Activated CD4-positive, alpha-beta T cell treated with anti-CD3 and anti-CD28 coated beads for 1 hour (primary cell): ENCODE measurements at regions not wholly inside any gene's neighbourhood (a gene's known extent, or its start where the extent isn't known, plus 50 kb on each side); places are given as distances from the start of the nearest gene placed in this dataset.

ENCODE experiments used
- DNase-seq: peaks from one replicate; pipeline ENCODE4 v3.0.0-alpha.2; 2020

DNA sequence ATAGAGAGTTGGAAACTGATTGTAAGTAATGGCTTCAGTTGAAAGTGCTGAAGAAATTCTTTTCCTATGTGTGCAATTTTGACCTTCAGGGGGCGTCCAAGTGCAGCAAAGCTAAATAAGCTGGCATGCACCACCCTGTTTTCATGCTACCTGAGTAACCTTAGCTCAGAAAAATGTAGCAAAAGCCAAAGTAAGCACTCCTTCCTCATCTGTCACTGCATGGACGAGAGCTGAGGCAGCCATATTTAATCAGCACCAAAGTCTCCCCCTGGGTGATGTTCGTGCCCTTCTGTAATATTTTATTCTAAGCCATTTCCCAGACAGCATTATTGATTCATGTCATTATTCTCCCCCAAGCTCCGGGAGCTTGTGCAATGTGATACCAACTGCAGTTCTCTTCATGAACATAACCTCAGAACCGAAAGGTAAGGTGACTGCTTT is 123.1 kb downstream of the RPS12 start:
- DNase-seq: no peak

DNA sequence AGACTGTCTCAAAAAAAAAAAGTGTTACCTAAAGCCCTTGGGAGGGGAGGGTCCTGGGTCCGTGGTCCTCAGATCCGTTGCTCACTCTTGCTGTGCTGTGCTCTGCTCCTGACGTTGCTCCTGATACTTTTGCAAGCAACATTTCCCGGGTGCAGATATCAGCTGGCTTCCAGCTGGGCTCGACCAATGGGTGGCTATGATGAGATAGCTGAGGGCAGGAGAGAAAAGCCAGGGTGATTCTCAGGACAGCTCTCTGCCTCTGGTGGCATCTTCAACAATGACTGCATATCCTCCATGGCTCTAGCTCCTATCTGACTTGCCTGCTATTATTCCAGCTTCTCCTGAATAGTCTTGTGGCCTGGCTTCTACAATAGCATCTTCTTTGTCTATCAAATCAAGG is 134.5 kb downstream of the RPS12 start:
- no peak for DNase-seq

DNA sequence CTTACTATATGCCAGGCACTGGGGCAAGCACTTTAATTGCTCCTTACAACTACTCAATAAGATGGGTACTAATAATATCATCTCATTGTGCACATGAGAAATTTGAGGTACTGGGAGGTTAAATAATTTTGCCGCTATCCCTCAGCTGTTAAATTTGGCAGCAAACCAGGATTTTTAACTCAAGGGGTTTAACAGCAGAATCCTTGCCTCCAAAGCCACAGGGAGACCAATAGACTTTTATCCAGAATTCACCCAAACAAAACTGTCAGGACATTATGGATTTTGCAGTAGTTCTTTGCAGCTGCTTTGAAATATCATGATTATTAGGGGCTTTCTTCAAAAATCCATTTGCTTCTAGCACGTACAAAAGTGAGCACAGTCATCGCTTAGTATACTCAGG is 136.2 kb downstream of the RPS12 start:
- no peak for DNase-seq

DNA sequence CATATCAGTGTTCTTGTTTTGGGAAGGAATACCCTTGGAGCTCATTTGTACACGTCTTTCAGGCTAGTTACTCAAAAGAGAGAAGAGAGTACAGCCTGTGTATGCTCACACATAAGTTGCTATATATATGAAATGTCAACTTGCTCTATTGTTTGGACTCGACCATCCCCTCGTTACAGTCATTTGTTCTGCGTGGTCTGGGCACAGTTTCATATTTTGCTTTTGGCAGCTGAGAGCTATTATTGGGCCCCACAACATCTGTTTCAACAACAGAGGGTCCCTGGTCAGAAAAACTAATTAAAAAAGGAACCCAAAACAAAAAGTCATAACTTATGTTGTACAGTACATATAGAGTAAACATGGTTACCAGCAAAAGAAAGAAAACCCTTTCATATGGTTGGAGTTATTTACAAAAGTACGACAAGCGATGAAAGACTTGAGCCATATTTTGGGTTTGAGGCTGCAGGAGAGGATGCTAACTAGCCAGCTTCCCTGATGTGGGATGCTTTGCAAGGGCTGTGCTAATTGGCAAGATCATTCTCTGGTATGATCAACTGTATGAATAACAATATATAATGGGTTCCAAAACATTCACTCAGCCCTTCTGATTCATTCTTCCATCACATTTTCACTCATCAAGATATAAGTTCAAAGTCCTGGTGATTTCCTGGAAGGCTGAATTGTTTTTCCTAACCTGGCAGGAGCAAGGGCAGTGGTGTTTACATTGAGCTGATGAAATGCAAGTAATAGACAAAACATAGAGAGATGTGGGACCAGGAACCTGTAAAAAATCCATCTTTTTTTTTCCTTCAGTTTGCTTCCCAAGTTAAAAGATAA is 137.9 kb downstream of the RPS12 start:
- DNase-seq: no peak

DNA sequence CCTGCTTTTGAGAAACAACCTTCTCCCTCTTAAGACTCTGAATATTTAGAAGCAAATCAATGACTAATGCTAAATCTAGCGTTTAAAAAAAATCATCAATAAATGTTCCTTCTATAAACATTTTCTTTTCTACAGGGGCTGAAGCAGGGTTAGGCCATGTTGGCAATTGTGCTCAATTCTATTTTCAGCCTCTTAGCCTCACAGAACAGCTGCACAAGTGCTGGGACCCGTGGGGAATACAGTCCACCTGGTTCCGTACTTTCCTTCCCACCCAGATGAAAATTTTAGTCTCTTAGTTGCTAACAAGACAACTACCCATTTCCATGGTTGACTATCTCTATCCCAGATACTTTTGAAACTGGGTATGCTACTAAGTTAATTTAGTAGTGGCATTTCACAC is 138.6 kb downstream of the RPS12 start:
- no peak for DNase-seq

DNA sequence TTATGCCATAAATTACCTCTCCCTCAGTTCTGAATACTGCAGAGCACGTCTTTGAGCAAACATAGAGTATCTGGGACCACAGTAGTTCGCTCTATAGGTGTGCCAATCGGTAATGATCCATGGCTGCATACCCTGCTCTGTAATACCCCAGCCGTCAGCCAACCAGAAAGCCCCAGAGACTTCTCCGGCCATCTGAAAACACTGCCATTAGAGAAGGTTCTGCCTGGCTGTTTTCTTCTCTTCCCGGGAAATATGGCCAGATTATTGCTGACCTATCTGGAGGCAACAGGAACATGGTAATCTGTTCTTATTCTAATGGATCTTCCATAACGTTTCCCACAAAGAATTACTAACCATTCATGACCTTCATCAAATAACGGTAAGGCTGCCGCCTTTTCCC is 139.9 kb downstream of the RPS12 start:
- DNase-seq: no peak

DNA sequence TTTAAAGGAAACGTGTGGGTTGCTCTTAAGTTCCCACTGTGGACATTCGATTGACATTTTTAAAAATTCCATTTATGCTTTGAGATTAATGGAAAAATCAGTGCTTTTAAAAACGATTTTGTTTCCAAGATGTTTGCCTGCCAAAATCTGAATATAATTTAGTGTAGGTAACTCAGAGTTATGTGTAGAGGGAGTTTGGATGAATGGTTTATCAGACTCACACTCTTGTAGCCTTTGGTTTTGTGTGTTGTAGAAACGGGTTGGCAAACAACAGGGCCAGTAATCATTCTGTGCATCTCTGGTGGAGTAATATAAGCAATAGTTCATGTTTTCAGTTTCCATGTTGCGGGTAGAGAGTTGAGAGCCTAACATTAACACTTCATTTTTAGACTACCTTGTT is 140.6 kb downstream of the RPS12 start:
- DNase-seq: no peak

DNA sequence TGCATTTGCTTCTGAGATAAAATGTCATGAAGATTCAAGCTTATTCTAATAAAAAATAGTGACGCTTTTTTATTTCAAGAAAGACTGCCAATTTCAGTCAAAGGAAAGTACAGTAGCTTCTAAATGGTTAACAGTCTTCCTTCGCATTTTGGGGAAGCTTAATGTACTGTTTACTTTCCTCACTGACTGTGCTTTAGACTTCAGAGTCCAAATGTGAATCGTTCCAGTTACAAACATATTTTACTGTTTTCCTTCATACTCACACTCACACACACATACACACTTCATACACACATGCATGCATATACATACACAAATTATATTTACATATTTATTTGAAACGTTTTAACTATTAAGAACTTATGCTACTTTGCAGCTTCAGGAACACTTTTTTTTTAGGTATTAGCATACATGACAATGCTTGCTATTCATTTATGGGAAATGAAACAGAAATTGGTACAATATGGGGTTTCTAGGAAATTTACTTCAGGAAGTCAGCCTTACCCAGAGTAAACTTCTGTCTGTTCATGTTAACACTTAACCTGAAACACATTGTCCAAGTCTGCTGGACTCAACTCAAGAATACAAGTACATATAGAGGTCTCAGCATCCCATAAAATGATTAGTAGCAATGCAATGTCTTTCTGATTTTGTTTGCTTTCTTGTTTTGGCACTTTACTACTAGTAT is 145.4 kb downstream of the RPS12 start:
- no peak for DNase-seq

DNA sequence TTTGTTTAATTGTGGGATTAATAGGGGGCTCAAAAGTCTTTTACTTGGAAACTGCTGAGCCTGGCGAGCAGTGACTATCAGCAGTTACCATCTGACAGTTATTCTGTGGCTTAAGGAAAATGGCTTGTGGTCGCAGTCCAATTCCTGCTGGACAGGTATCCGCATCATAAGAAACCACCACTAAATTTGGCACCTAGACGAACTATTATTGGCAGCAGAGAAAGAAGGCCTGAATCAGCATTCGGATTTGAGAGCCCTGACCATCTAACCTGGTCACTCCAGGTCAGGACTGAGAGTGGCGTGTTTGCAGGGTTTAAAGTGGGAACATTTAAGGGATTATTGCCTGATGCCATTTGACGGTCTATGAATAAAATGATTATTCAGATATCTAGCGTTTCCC is 146.4 kb downstream of the RPS12 start:
- DNase-seq: no peak

DNA sequence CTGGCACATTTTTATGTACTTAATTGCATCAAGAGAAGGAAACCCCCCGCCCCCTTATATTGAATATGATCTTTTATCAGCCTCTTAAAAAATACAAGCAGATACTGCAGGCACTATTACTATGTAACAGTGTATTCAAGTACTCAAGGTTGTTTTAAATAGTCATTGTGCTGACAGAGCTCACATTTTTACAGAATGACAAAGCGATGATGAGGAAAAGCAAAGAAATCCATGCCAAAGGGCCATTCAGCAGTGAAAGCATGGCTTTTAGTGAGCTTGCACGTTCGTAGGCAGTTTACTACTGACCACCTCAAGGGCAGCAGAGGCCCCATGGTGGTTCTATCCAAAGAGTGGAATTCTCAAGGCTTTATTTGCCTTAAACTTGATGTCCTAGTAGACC is 146.8 kb downstream of the RPS12 start:
- DNase-seq: no peak

DNA sequence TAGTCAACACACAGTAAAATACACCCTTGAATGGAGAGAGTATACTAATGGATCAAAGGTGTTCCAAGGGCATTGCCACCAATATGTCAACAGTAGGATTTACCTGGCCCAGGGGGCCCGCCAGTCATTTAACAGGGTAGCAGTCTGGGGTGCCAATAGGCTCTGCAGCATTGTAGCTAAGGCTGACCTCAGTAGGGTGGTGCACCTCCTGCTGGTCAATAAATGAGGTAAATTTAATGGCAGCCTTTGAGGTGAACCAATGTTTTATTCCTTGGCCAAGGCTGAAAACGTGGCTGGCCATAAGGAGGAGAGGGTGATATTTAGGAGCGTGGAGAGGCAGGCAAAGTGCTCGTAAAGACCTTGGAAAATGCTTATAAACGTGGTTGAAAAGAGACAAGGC is 147.2 kb downstream of the RPS12 start:
- no peak for DNase-seq

DNA sequence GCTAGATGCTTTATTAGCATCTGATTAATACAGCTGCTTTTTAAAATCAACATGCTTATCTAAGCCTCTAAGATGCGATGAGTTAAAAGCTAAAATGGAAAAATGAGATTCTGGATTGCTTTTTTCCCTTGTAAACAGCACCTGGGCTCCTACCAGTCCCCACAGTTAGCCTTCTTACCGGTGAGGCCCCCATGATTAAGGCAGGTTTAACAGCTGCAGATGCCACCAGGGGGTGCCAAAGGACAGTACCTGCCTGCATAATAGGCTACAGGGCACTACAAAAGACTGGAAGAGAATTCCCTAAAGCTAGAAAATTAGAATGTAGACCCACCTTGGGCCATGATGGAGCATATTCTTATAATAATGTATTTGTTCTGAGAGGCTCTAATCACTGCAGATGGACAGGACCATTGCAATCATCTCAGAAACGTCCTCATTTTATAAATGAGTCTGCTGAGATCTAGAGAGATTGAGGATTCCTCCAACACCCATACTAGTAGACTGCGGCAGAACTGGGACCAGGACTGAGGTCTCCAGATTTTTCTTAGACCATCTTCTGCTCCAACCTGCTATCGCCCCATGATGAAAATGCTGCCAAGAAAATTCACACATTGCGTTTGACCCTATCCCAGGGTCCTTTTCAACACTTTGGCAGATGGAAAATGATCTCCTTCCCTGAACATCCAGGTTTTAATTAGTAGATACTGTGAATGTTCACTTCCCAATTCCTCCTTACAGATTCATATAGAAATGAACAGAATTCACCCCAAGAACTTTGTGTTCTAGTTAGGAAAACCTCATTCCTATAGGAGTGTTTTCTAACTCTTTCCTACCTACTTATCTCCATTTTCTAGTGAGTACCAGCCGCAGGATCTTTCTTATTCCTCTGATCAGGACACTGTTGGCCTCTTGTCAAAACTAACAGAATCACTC is 148.8 kb downstream of the RPS12 start:
- DNase-seq: peak; percentile 16

DNA sequence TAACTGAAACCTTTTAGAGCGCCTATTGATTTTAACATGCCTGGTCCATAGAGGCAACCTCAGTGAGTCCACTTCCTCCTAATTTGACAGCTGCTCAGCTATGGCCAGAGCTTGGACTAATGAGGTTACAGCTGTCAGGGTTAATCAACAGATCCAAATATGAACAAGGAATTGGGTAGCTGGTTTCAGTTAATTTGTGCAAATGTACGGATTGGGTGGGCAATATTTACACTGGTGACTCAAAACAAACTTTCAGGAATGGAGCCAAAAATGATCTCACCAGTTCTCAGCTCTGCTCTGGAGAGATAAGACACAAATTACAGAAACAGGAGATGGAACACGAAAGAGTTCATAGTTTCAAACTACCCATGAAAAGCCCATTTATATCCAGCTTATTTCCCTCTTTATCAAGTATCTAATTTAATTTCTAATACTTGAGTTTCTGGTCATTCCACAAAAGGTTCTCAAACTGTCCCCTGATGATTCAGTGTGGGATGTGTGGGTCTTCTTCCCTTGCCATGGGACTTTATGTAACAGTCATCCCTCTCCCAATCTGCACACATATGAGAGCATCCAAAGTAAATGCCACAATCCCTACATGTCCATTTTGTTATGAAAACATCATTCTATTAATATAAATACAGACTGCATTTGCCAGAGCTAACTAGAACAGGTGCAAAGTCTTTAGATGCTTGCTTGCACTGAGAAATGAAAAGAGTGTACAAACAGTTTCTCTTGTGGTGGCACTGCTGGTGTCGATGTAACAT is 149.9 kb downstream of the RPS12 start:
- no peak for DNase-seq

DNA sequence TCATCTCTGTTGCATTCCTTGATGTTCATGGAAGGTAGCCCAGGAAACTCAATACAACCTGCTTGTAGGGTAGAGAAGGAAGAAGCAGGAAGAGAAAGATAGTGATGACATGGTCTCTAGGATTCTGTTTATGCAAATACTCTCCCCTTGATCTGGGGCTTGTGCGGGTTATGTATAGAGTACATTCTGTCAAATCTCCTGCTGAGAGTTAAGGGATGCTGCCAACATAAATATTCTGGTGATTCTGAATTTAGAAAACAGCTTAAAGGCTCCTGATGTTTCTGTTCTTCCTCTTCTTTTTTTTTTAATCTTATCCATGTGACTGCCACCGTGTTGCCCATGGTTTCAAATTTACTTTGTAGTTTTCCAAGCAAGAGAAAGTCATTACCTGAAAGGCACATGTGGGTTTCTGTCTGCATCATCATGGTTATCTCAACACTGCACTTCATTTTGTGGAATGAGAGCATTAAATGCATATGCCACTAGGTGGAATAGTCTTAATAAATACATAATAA is 150.6 kb downstream of the RPS12 start:
- DNase-seq: no peak

DNA sequence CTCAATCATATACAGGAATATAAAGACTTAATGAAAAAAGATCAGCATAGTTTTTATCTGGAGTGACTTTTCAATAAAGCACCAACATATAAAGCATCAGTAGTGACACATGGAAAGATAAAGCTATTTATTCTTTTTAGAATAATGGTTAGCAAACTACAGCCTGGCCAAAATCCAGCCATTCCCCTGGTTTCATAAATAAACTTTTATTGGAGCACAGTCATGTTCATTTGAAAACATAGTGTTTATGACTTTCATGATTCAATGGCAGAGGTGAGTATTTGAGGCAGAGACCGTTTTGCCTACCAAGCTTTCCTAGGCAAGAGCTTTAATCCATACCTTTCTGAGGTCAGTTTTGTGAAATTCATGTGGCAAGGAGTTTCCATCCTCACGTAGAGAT is 153.5 kb downstream of the RPS12 start:
- DNase-seq: no peak

DNA sequence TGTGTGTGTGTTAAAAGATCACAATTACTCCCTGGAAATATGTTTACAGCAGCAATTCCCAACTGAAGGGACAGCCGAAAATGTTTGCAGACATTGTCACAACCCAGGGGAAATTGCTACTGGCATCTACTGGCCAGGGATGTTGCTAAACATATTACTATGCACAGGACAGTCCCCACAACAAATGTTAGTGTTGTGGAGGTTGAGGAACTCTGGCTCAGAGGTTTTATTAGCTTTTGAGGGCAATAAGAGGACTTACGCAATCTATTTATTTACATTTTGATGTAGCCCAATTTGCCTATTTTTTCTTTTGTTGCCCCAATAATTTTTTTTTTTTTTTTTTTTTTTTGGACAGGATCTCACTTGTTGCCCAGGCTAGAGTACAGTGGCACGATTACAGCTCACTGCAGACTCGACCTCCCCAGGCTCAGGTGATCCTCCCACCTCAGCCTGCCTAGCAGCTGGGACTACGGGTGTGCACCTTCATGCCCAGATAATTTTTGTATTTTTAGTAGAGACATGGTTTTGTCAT is 154.1 kb downstream of the RPS12 start:
- DNase-seq: no peak

DNA sequence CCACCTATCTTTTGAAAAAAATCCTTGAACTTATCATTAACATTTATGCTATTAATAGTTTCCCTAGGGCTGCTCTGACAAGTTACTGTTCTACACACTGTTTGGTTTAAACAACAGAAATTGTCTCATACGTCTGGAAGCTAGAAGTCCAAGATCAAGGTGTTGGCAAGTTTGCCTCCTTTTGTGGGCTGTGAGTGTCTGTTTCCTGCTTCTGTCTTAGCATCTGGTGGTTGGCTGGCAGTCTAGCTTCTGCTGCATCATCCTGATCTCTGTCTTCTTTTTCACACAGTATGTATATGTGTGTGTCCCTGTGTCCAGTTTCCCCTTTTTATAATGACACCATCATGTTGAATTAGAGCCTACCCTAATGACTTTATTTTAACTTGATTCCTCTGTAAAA is 154.8 kb downstream of the RPS12 start:
- no peak for DNase-seq

DNA sequence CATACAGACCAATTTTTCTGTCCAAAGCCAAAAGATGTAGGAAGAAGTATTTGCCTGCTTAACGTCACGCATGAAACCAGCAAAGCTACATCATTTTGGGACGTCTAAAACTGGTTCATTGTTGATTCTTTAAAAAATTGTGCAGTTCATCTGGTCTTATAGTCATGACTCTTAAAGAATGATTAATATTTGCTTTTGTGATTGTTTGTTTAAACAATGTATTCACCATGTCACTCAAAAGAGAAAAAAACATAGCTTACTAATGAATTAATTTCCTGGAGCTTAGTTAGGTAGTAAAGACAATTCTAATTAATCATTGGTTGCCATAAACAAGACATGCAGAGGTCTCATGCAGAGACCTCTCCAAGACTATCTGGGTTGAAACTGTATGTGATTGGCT is 157.3 kb downstream of the RPS12 start:
- DNase-seq: no peak

DNA sequence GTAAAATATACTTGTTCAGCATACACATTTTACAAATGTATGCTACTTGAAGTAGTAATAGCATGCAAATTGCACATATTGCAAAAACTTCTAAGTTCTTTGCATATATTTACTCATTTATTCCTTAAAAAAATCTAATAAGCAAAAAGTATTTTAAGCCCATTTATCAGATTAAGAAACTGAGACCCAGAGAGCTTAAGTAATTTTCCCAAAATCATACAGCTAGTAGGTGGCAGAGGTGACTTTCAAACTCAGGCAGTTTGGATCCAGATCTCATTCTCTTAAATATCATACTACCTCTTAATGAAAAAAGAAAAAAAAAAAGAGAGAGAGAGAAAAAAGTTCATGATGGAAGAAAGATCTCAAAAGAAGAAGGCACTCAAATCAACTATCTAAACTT is 157.9 kb downstream of the RPS12 start:
- DNase-seq: no peak

DNA sequence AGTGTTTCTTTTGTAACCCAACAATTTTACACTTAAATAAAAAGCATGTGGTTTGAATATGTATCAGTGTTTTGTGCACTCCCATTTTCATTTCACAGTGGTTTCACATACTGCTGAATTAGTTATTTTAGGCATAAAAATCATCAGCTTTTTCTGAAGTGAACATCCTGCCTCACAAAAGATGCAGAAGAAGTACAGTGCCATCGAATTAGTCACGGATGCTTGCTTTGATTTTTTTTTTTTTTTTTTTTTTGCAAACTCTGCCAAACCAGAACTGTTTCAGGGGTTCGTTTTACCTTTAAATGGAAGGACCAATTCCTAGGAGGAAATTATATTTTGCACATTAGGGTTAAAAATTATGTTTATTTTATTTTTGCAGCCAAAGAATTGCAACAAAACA is 158.6 kb downstream of the RPS12 start:
- no peak for DNase-seq

DNA sequence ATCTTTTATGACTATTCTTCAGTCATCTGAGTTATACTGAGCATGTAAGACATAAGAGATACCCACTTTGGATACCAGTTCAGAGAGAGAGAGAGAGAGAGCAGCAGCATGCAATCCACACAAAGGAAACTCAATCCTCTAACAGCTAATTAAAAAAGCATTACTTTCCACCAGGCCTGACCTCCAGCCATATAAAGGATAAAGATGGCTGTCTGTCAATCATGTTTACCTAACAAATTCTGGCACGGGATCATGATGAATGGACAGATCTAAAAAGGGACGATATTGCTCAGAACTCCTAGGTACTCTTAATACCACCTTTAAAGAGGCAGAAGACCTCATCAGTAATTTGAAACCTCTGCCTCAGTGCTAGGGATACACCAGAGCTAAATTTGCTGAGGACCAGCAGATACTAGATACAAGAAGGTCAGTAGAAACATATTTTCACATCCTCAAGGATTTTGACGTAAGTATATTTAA is 159.2 kb downstream of the RPS12 start:
- no peak for DNase-seq

DNA sequence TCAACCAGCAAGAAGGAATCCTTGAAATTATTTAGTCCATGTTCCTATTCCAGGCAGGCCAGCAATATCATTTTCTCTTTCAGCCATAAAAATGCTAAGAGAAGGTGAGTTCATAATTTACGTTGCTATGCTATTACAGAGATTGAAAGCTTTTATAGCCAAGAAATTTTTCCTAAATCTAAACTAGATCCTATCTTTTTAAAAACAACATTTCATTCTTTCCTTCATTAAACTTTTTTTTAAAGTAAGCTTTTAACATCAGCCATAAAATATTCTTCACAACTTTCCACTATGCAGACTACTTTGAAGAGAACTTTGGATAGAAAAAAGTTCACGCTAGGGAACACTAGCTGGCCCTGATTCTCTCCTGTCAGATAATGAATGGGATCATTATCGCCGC is 159.8 kb downstream of the RPS12 start:
- no peak for DNase-seq
